Neural crest cell (in vitro differentiated cells): ENCODE measurements at regions not wholly inside any gene's neighbourhood (a gene's known extent, or its start where the extent isn't known, plus 50 kb on each side); places are given as distances from the start of the nearest gene placed in this dataset.
"Not testable (repeated sequence)": the region's sequence is repeated elsewhere in the genome, so short reads cannot be mapped to it uniquely, and the experiment has no call there.

Experiments
- DNase-seq: peaks from one replicate; pipeline ENCODE4 v3.0.0; 2021; ENCODE audit warnings: low read depth, mixed read lengths, low spot score
- H3K27ac Mint-ChIP-seq: one replicate; pipeline ENCODE4 v1.8.0; 2021; ENCODE audit warnings: mild to moderate bottlenecking, mixed read lengths; ENCODE audit not compliant: unreplicated experiment
- H3K27me3 Mint-ChIP-seq: 2 replicates; pipeline ENCODE4 v1.8.0; 2021; ENCODE audit warnings: low read depth, mild to moderate bottlenecking, mixed read lengths
- H3K36me3 Mint-ChIP-seq: 2 replicates; pipeline ENCODE4 v1.8.0; 2021; ENCODE audit warnings: low read depth, mild to moderate bottlenecking, mixed read lengths
- H3K4me1 Mint-ChIP-seq: 2 replicates; pipeline ENCODE4 v1.8.0; 2021; ENCODE audit warnings: mixed read lengths
- H3K4me3 Mint-ChIP-seq: one replicate; pipeline ENCODE4 v1.8.0; 2021; ENCODE audit warnings: mild to moderate bottlenecking, mixed read lengths
- H3K9me3 Mint-ChIP-seq: 2 replicates; pipeline ENCODE4 v1.8.0; 2021; ENCODE audit warnings: mixed read lengths
- TF ChIP-seq, protein P1 (sequence below): fragments of 200-600 bp; sonication (generic); conservative IDR thresholded peaks from 2 replicates; pipeline ENCODE4 v1.5.0; 2021; ENCODE audit warnings: antibody characterized with exemption, mild to moderate bottlenecking

DNA sequence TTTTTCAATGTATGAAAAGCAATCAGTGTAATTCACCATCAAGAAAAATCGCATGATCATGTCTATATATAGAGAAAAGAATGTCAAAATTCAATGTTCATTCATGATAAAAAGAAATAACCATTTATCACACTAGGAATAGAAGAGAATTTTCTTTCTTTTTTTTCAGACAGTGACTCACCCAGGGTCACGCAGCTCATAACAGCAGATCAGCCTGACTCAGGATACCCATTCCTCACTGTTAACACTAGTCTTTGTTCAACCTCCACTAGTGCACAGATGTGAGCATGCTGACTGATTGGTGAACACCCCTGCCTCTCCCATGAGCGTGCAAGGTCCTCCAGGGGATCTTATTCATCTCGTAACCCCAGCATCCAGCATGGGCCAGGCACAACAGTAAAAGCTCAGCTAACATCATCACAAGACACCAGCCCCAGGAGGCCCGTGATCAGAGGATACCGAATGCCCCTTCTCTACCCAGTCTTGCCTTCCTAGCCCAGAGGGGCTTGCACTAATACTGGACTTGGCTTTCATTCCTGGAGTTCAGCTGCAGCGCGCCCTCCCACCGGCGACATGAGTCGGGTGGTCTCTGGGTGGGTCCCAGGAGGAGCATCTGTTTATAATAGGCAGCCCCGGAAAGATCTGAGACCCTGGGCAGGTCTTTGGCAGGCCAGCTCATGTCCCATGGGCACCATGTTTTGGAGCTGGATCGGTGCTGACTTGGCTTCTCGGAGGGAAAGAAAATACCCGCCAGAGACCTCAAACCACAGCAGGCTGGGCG, 539.5 kb upstream of the SLC10A2 start:
- no peaks in the 10 kb centered on the region for H3K27me3 Mint-ChIP-seq
- peaks cover 9% of the 10 kb centered on the region for H3K9me3 Mint-ChIP-seq
- DNase-seq = no peak
- peaks cover 12% of the 10 kb centered on the region for H3K36me3 Mint-ChIP-seq
- peaks cover 6% of the 10 kb centered on the region for H3K4me1 Mint-ChIP-seq
- no peak overlapping the region for H3K4me3 Mint-ChIP-seq
- TF ChIP-seq, protein P1, sequence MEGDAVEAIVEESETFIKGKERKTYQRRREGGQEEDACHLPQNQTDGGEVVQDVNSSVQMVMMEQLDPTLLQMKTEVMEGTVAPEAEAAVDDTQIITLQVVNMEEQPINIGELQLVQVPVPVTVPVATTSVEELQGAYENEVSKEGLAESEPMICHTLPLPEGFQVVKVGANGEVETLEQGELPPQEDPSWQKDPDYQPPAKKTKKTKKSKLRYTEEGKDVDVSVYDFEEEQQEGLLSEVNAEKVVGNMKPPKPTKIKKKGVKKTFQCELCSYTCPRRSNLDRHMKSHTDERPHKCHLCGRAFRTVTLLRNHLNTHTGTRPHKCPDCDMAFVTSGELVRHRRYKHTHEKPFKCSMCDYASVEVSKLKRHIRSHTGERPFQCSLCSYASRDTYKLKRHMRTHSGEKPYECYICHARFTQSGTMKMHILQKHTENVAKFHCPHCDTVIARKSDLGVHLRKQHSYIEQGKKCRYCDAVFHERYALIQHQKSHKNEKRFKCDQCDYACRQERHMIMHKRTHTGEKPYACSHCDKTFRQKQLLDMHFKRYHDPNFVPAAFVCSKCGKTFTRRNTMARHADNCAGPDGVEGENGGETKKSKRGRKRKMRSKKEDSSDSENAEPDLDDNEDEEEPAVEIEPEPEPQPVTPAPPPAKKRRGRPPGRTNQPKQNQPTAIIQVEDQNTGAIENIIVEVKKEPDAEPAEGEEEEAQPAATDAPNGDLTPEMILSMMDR = no peak
- no peak overlapping the region for H3K27ac Mint-ChIP-seq

DNA sequence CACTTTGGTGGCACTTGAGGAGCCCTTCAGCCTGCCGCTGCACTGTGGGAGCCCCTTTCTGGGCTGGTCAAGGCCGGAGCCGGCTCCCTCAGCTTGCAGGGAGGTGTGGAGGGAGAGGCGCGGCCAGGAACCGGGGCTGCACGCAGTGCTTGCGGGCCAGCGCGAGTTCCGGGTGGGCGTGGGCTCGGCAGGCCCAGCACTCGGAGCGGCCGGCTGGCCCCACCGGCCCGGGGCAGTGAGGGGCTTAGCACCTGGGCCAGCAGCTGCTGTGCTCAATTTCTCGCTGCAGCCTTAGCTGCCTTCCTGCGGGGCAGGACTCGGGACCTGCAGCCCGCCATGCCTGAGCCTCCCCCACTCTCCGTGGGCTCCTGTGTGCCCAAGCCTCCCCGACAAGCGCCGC, 533.7 kb upstream of the SLC10A2 start:
- not testable (repeated sequence) for H3K4me1 Mint-ChIP-seq, H3K36me3 Mint-ChIP-seq, H3K9me3 Mint-ChIP-seq, H3K27ac Mint-ChIP-seq, DNase-seq, H3K27me3 Mint-ChIP-seq, H3K4me3 Mint-ChIP-seq

GRCh38 chr13:103598671-103599070, 532.5 kb upstream of the SLC10A2 start:
- Mint-ChIP-seq H3K4me3 (no peak overlapping the region), H3K9me3 (peaks cover 7% of the 10 kb centered on the region), H3K27me3 (no peaks in the 10 kb centered on the region), H3K36me3 (peaks cover 3% of the 10 kb centered on the region), H3K4me1 (no peaks in the 10 kb centered on the region), H3K27ac (no peak overlapping the region)
- TF ChIP-seq, protein P1 = no peak
- DNase-seq = no peak

GRCh38 chr13:103573446-103573845, 507.2 kb upstream of the SLC10A2 start:
- H3K36me3 Mint-ChIP-seq = peaks cover 7% of the 10 kb centered on the region
- DNase-seq = no peak
- no peak overlapping the region for H3K27ac Mint-ChIP-seq
- peaks cover 15% of the 10 kb centered on the region for H3K9me3 Mint-ChIP-seq
- no peaks in the 10 kb centered on the region for H3K4me1 Mint-ChIP-seq
- H3K4me3 Mint-ChIP-seq = no peak overlapping the region
- TF ChIP-seq, protein P1 = no peak
- H3K27me3 Mint-ChIP-seq = no peaks in the 10 kb centered on the region

DNA sequence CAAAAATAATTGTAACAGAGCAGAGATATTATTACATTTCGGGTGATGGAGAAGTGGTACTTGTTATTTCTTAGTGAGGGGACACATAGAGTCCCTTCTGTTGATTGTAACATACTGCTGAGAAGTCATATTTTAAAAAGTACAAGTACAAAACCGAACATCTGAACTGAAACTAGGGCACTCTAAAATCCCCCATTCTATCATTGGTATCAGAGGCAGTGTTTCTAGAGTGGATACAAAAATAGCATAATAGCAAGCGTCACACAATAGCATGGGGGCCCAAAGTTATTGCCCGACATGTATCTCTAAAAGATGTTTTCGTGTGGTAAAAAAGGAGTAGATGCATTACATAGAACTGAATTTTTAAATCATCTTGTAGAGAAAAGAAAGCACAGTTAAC, 502.1 kb upstream of the SLC10A2 start:
- DNase-seq = no peak
- H3K4me1 Mint-ChIP-seq = no peaks in the 10 kb centered on the region
- H3K27ac Mint-ChIP-seq = no peak overlapping the region
- no peaks in the 10 kb centered on the region for H3K27me3 Mint-ChIP-seq
- no peak overlapping the region for H3K4me3 Mint-ChIP-seq
- TF ChIP-seq, protein P1 = no peak
- H3K9me3 Mint-ChIP-seq = peaks cover 11% of the 10 kb centered on the region
- H3K36me3 Mint-ChIP-seq = peaks cover 6% of the 10 kb centered on the region

DNA sequence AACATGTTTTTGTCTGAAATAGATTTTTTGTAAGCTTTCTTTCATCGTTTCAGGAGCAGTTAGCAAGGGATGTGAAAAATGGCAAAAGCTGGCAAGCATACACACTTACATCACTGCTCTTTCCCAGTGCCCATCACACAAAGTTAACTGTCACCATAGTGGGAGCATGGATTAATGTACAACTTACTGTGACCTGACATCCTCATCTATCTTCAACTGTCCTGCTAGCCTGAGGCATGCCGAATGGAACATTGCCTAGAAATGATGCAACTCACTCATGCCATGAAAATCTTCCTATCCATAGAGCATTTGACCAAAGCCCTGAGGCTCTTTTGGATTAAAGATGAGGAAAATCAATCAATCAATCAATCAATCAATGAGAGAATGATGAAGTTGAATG, 491.7 kb upstream of the SLC10A2 start:
- no peaks in the 10 kb centered on the region for H3K27me3 Mint-ChIP-seq
- no peak for DNase-seq
- no peak overlapping the region for H3K4me3 Mint-ChIP-seq
- H3K27ac Mint-ChIP-seq = no peak overlapping the region
- TF ChIP-seq, protein P1 = no peak
- H3K36me3 Mint-ChIP-seq = no peaks in the 10 kb centered on the region
- H3K9me3 Mint-ChIP-seq = peaks cover 10% of the 10 kb centered on the region
- no peaks in the 10 kb centered on the region for H3K4me1 Mint-ChIP-seq
